HL-60 (cell line): ENCODE measurements at regions not wholly inside any gene's neighbourhood (a gene's known extent, or its start where the extent isn't known, plus 50 kb on each side); places are given as distances from the start of the nearest gene placed in this dataset.

ENCODE experiments used
- DNase-seq, 2 experiments: peaks; one replicate each; pipeline ENCODE4 v3.0.0-alpha.2; 2010 to 2020; ENCODE audit warnings: low read depth in 1 of 2, low spot score in 1 of 2
- H3K27ac ChIP-seq: fragments of 250-450 bp; sonication (Bioruptor Pico); replicated peaks from 2 replicates; pipeline ENCODE4 v1.5.1; 2020; ENCODE audit warnings: mild to moderate bottlenecking, moderate library complexity
- H3K27me3 ChIP-seq: fragments of 250-450 bp; sonication (Bioruptor Pico); 2 replicates; pipeline ENCODE4 v1.5.1; 2021; ENCODE audit warnings: mild to moderate bottlenecking, moderate library complexity; ENCODE audit not compliant: insufficient read depth, poor library complexity, severe bottlenecking
- H3K4me3 ChIP-seq: replicated peaks from 2 replicates; pipeline ENCODE4 v1.5.1; 2011; ENCODE audit warnings: mild to moderate bottlenecking, control low read depth, low read length; ENCODE audit not compliant: insufficient read depth
- CTCF ChIP-seq: IDR thresholded peaks from one replicate; pipeline ENCODE4 v1.5.1; 2011; ENCODE audit warnings: low read length, control low read depth, inconsistent platforms; ENCODE audit not compliant: insufficient read depth
- GABPA ChIP-seq: IDR thresholded peaks from 2 replicates; pipeline ENCODE4 v1.6.1; 2012; ENCODE audit warnings: low read depth
- POLR2AphosphoS5 ChIP-seq: IDR thresholded peaks from 2 replicates; pipeline ENCODE4 v1.6.1; 2012; ENCODE audit warnings: low read depth
- REST ChIP-seq: IDR thresholded peaks from 2 replicates; pipeline ENCODE4 v1.6.1; 2012; ENCODE audit warnings: low read depth; ENCODE audit not compliant: insufficient replicate concordance
- SPI1 ChIP-seq: IDR thresholded peaks from 2 replicates; pipeline ENCODE4 v1.6.1; 2012; ENCODE audit warnings: low read depth, mild to moderate bottlenecking, borderline replicate concordance

GRCh38 chr3:66693461-66694031 lies 192.7 kb upstream of the LRIG1 start:
- TF ChIP-seq SPI1, result no peak
- no peak for TF ChIP-seq GABPA
- TF ChIP-seq CTCF, result no peak
- no peak for TF ChIP-seq POLR2AphosphoS5
- no peak for TF ChIP-seq REST
- Histone ChIP-seq H3K4me3 (no peak overlapping the region), H3K27me3 (no peaks in the 10 kb centered on the region), H3K27ac (no peak overlapping the region)
- DNase-seq, result no peak

- Histone ChIP-seq H3K4me3 (no peak overlapping the region), H3K27ac (no peak overlapping the region), H3K27me3 (no peaks in the 10 kb centered on the region)
- no peak for DNase-seq
- TF ChIP-seq POLR2AphosphoS5 (no peak), SPI1 (no peak), GABPA (no peak), REST (no peak), CTCF (no peak)
Observed at GRCh38 chr3:66702126-66702525, 201.3 kb upstream of the LRIG1 start.

GRCh38 chr3:66703501-66703900 lies 202.7 kb upstream of the LRIG1 start:
- DNase-seq, result peak; percentile 40 to 47
- no peaks in the 10 kb centered on the region for H3K27me3 ChIP-seq
- H3K27ac ChIP-seq, result no peak overlapping the region
- no peak overlapping the region for H3K4me3 ChIP-seq
- no peak for TF ChIP-seq POLR2AphosphoS5
- no peak for TF ChIP-seq SPI1
- no peak for TF ChIP-seq REST
- TF ChIP-seq GABPA, result no peak
- TF ChIP-seq CTCF, result no peak
